ENCODE measurements at regions not wholly inside any gene's neighbourhood (a gene's known extent, or its start where the extent isn't known, plus 50 kb on each side); places are given as distances from the start of the nearest gene placed in this dataset.

GRCh38 chr10:120960725-120961124, 109.6 kb downstream of the WDR11 start:
- no peak for DNase-seq (ENCODE audit: low read depth)

GRCh38 chr10:120961795-120962755, 110.9 kb downstream of the WDR11 start:
- no peak for DNase-seq (ENCODE audit: low read depth)

DNA sequence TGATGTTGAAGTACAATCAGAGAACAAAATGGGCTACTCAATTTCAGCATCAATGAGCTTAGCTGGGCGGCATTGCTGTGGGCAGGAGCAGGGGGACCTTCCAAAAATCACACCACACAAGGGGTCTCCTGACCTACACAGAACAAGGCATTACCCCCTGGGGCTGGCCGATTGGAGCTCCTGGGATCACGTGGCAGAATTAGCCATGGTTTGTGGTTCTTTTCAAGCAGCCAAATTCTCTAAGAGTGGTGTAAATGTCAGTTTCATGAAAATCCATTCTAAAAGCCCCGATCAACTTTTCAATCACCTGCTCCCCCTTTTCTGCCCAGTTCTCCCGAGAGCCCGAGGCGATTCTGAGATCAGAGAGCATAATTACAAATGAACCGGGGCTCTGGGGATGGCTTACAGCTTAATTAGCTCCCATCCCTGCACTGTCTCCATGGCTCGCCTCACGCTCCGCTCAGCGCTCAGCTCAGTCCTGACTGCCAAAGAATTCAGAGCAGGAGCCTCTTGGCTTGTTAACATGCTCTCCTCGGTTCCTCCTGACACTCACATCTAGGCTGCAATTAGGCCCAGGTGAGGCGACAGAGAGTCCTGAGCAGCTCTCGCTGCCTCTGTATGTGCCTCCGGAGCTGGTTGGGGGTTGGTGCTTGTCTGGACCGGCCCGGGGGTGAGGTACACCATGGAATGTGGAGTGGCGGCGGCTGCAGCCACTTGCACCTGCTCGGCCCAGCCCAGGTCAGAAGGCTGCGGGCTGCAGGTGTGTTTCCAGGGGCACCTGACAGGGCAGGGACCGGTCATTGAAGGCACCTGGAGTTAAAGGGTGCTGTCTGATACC, 111.8 kb downstream of the WDR11 start:
- no peak for DNase-seq (ENCODE audit: low read depth)

DNA sequence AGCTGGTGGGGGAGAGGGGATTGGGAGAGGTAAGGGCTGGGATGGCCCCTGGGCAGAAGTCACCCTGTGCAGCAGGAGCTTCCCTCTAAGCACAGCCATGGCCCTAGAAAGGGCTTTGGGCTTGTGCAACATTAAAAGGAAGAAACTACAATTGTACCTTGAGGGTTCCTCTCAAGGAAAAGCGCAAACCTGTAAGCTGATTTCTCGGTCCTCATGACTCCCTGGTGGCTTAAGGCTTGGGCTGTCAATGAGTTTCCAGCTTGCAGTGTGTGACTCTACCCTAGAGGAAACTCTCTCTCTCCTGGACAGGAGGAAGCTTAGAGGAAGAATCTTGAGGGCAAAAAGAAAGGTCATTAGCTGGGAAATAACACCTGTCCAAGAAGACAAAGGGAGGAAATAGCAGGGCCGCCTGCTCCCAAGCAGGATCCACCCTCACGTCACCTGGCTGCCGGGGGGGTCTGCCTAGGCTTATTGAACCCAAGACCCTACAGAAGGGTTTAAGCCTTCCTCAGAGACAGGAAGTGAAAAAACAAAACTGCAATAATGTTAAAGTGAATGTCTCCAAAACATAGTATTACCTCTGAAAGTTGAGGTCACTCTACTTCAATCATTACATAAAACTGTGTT, 112.5 kb downstream of the WDR11 start:
- no peak for DNase-seq (ENCODE audit: low read depth)

- no peak for DNase-seq (ENCODE audit: low read depth)
These were observed 115.5 kb downstream of the WDR11 start for GRCh38 chr10:120966657-120967045.

- DNase-seq (ENCODE audit: low read depth): peak; percentile 47
These were observed 118.1 kb downstream of the WDR11 start for GRCh38 chr10:120969219-120969645.

GRCh38 chr10:120970595-120971529, 119.7 kb downstream of the WDR11 start:
- no peak for DNase-seq (ENCODE audit: low read depth)

- DNase-seq (ENCODE audit: low read depth): no peak
These were observed 120.5 kb downstream of the WDR11 start for GRCh38 chr10:120971671-120972070.

DNA sequence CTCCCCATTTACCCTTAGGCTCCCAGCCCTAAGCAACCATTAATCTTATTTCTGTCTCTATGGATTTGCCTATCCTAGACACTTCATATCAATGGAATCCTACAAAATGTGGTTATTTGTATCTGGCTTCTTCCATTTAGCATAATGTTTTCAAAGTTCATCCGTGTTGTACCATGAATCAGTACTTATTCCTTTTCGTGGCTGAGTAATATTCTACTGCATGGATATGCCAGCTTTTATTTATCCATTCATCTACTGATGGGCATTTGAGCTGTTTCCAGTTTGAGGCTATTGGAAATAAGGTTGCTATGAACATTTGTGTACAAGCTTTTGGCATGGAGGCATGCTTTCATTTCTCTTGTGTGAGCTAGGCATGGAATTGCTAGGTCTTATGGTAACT, 121.1 kb downstream of the WDR11 start:
- DNase-seq (ENCODE audit: low read depth): no peak

DNA sequence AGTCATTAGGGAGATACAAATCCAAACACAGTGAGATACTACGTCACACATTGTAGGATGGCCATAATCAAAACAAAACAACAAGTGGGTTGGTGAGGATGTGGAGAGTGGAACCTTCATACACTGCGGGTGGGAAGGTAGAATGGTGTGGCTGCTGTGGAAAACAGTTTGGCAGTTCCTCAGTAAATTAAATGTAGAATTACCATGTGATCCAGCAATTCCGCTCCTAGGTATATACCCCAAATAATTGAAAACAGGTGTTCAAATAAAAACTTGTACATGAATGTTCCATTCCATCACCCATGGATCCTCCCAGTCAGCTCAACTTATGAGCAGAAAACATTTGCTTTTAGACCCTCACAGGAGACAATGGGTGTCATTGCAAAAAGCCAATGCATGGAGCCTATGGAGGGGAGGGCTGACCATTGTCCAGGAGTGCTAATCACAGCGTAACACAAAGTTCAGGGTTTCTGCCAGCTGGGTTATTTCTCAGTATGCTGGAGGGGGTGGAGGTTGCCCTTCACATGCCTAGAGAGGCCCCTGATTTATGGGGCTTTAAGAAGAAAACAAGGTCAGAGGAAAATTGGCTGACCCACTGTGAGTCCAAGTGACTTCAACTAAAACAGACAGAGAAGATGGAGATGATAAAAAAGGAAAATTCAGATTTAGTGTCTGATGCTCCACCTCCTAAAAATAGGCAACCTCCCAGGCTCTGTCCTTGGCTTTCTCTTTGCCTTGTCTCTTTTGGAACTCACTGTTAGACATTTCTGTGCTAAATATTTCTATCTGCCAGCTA, 124.1 kb downstream of the WDR11 start:
- no peak for DNase-seq (ENCODE audit: low read depth)

DNA sequence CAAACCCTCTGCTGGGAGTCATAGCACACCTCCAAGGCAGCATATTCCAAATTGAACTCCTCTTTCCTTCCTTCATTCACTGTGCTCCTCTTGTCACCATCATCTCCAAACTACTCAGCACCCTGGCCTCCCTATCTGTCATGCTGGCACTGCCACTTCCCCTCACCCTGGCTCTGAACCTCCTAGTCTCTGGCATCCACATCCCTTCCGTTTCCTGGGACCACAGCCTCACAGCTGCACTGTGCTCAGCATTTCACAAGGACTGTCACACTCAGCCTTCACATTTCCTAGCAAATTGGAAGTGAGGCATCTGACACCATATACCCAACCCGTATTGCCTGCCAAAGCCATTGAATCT, 124.7 kb downstream of the WDR11 start:
- DNase-seq (ENCODE audit: low read depth): no peak

DNA sequence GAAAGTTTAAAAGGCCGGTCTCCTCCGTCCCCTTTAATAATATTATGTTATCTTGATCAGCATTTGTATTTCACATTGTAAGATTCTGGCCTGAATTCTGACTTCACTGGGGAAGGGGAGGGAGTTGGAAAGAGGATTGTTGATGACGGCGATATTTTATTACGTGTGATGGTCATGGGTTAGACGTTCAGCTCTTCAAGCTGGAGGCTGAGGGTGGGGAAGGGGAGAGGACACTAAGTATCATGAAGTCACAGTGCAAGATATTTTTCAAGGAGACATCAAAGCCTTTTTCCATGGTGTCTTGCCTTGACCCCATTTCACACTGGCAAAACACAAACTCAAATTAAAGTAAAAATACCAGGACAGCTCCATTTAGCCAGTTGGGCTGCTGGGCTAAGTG, 126.7 kb downstream of the WDR11 start:
- no peak for DNase-seq (ENCODE audit: low read depth)

DNA sequence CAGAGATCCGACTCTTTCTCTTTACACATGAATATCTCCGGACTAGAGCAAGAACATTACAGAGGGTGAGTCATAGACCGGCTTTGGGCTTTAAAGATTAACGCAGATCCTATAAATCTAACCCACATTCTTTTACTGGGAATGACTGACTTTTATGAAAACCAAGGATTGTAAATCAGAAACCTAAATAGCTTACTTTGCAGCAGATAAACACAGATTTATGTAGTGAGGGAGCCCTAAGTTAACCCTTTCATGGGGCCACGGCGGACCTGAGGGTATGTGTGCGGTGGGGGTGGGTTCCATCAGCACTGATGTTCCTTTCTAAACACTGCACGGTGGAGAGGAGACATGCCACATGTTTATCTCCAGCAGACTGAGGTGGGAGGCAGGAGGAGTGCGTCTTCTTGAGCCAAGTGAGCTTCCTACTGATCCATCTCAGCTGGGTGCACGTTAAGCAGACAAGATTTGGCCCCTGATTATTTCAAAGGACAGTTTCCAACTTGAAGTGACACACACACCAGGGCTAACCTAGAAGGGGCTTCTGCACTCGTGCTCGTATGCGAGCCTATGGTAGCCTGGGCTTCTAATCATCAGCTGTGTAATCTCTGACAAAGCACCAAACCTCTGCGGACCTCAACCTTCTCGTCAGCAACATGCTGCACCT, 127.6 kb downstream of the WDR11 start:
- no peak for DNase-seq (ENCODE audit: low read depth)

GRCh38 chr10:120979435-120980278, 128.5 kb downstream of the WDR11 start:
- no peak for DNase-seq (ENCODE audit: low read depth)

- DNase-seq (ENCODE audit: low read depth): no peak
These were observed 129.4 kb downstream of the WDR11 start for GRCh38 chr10:120980279-120981255.

DNA sequence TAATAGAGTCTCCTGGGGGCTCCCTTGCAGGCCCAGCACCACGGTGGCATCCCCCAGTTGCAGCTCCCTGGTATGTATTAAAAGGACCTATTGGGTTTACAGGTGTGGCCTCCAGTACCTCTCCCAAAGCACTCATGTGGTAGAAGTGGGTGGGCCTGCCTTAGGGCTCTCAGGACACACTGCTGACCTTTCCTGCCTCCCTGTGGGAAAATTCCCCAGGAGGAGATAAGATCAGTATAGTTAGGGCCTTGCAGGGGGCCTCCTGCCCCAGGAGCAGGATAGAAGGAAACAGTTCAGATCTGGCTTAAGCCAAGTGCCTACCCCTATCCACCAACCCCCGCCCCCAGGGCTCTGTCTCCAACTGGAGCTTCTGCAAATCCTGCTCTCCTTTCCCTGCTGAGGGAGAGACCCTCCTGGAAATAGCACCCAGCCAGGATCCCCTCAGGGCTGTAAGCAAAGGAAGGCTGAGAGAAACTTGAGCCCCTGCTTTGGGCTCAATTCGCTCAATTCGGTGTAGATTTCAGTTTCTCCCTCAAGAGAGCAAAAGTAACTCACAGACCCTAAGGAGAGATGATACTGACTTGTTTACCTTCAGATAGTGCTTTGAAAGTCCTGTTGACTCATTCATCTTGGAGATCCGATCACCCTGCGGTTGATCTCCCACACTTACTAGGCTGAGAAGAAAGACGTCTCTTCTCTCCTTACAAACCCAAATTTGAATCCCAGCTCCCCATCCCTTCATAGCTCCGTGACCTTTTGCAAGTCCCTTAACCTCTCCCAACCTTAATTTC, 130.6 kb downstream of the WDR11 start:
- DNase-seq (ENCODE audit: low read depth): no peak
